ENCODE measurements at regions not wholly inside any gene's neighbourhood (a gene's known extent, or its start where the extent isn't known, plus 50 kb on each side); places are given as distances from the start of the nearest gene placed in this dataset.

GRCh38 chr2:176984987-176985386, 227.6 kb upstream of the HNRNPA3 start:
- no peak for TF ChIP-seq POLR2AphosphoS5 (IDR thresholded peaks at IDR 0.05; ENCODE audit: low read depth, low read length)
- TF ChIP-seq TAF1 (IDR thresholded peaks at IDR 0.05; ENCODE audit: low read depth, low read length) = no peak
- no peak for TF ChIP-seq POLR2A (IDR thresholded peaks at IDR 0.05; ENCODE audit: low read depth, low read length)

All from GM12891 (cell line).